GM23338 (cell line): ENCODE measurements at regions not wholly inside any gene's neighbourhood (a gene's known extent, or its start where the extent isn't known, plus 50 kb on each side); places are given as distances from the start of the nearest gene placed in this dataset.

Source experiments
- ATAC-seq: fragments of 200-7000 bp; cut with Tn5 transposase; 3 replicates; pipeline ENCODE4 v1.9.1; 2020
- DNase-seq: peaks from one replicate; pipeline ENCODE4 v3.0.0-alpha.2; 2015; ENCODE audit warnings: low spot score
- H2AFZ ChIP-seq: fragments of 200-600 bp; sonication (generic); 2 replicates; pipeline ENCODE4 v1.8.0; 2016; ENCODE audit warnings: antibody characterized with exemption, mild to moderate bottlenecking, moderate library complexity
- H3F3A ChIP-seq: fragments of 200-600 bp; sonication (generic); replicated peaks from 2 replicates; pipeline ENCODE4 v1.8.0; 2017; ENCODE audit warnings: antibody characterized with exemption, mixed run types, low read depth
- H3K27ac ChIP-seq: fragments of 200-600 bp; sonication (generic); 2 replicates; pipeline ENCODE4 v1.6.1; 2016; ENCODE audit warnings: low read depth
- H3K27me3 ChIP-seq: fragments of 200-600 bp; sonication (generic); 2 replicates; pipeline ENCODE4 v1.8.0; 2016; ENCODE audit warnings: mild to moderate bottlenecking, mixed run types, moderate library complexity; ENCODE audit not compliant: insufficient read depth
- H3K36me3 ChIP-seq: fragments of 200-600 bp; sonication (generic); 2 replicates; pipeline ENCODE4 v1.8.0; 2016; ENCODE audit warnings: mild to moderate bottlenecking; ENCODE audit not compliant: insufficient read depth
- H3K4me1 ChIP-seq: fragments of 200-600 bp; sonication (generic); 2 replicates; pipeline ENCODE4 v1.8.0; 2016; ENCODE audit warnings: mild to moderate bottlenecking, moderate library complexity; ENCODE audit not compliant: insufficient read depth
- H3K4me2 ChIP-seq: fragments of 200-600 bp; sonication (generic); 2 replicates; pipeline ENCODE4 v1.7.1; 2017; ENCODE audit warnings: mixed run types
- H3K4me3 ChIP-seq: fragments of 200-600 bp; sonication (generic); 2 replicates; pipeline ENCODE4 v1.6.1; 2016; ENCODE audit warnings: mixed run types
- H3K79me2 ChIP-seq: fragments of 200-600 bp; sonication (generic); replicated peaks from 2 replicates; pipeline ENCODE4 v1.8.0; 2017; ENCODE audit warnings: mild to moderate bottlenecking; ENCODE audit not compliant: insufficient read depth
- H3K9me2 ChIP-seq: fragments of 200-600 bp; sonication (generic); 2 replicates; pipeline ENCODE4 v1.8.0; 2017; ENCODE audit not compliant: insufficient read depth
- H4K20me1 ChIP-seq: fragments of 200-600 bp; sonication (generic); replicated peaks from 2 replicates; pipeline ENCODE4 v1.8.0; 2017; ENCODE audit warnings: mild to moderate bottlenecking; ENCODE audit not compliant: insufficient read depth
- H3K27ac Mint-ChIP-seq: 2 replicates; pipeline ENCODE4 v1.8.0; 2020; ENCODE audit warnings: inconsistent platforms, mild to moderate bottlenecking, moderate library complexity, mixed read lengths
- H3K27me3 Mint-ChIP-seq: 3 replicates; pipeline ENCODE4 v1.8.0; 2022; ENCODE audit warnings: low read depth, mild to moderate bottlenecking, moderate library complexity, mixed read lengths, inconsistent platforms; ENCODE audit not compliant: insufficient read depth, poor library complexity
- H3K36me3 Mint-ChIP-seq: 3 replicates; pipeline ENCODE4 v1.8.0; 2021; ENCODE audit warnings: low read depth, mild to moderate bottlenecking, inconsistent platforms, moderate library complexity, mixed read lengths
- H3K4me1 Mint-ChIP-seq: 3 replicates; pipeline ENCODE4 v1.8.0; 2020; ENCODE audit warnings: mild to moderate bottlenecking, inconsistent platforms, mixed read lengths
- H3K4me3 Mint-ChIP-seq: 3 replicates; pipeline ENCODE4 v1.8.0; 2021; ENCODE audit warnings: moderate library complexity, mild to moderate bottlenecking, inconsistent platforms, mixed read lengths
- H3K9me3 Mint-ChIP-seq: 3 replicates; pipeline ENCODE4 v1.8.0; 2020; ENCODE audit warnings: moderate library complexity, mild to moderate bottlenecking, inconsistent platforms, mixed read lengths
- CREB1 ChIP-seq: fragments of 250-450 bp; sonication (Bioruptor Pico); IDR thresholded peaks from 2 replicates; pipeline ENCODE4 v1.5.0; 2020; ENCODE audit warnings: low read depth, mild to moderate bottlenecking, moderate library complexity
- EZH2 ChIP-seq: fragments of 200-600 bp; sonication (generic); IDR thresholded peaks from one replicate; pipeline ENCODE4 v1.8.0; 2017; ENCODE audit warnings: antibody characterized with exemption, mild to moderate bottlenecking, low read depth; ENCODE audit not compliant: unreplicated experiment
- EZH2phosphoT487 ChIP-seq: fragments of 200-600 bp; sonication (generic); IDR thresholded peaks from one replicate; pipeline ENCODE4 v1.8.1; 2018; ENCODE audit warnings: antibody characterized with exemption; ENCODE audit not compliant: unreplicated experiment
- JUNB ChIP-seq: IDR thresholded peaks from one replicate; pipeline ENCODE4 v1.6.1; 2016; ENCODE audit warnings: antibody characterized with exemption; ENCODE audit not compliant: unreplicated experiment
- NANOG ChIP-seq: IDR thresholded peaks from 2 replicates; pipeline ENCODE4 v1.6.1; 2016; ENCODE audit warnings: antibody characterized with exemption, borderline replicate concordance
- POLR2AphosphoS5 ChIP-seq: IDR thresholded peaks from 2 replicates; pipeline ENCODE4 v1.6.1; 2016; ENCODE audit warnings: antibody characterized with exemption, low read depth
- STAT1 ChIP-seq: IDR thresholded peaks from one replicate; pipeline ENCODE4 v1.6.1; 2016; ENCODE audit warnings: antibody characterized with exemption; ENCODE audit not compliant: unreplicated experiment
- ZNF114 ChIP-seq: fragments of 250-450 bp; sonication (Bioruptor Pico); IDR thresholded peaks from 2 replicates; pipeline ENCODE4 v1.5.0; 2020; ENCODE audit warnings: mild to moderate bottlenecking, moderate library complexity
- ZNF331 ChIP-seq: fragments of 250-450 bp; sonication (Bioruptor Pico); IDR thresholded peaks from 2 replicates; pipeline ENCODE4 v1.5.0; 2020; ENCODE audit warnings: low read depth, mild to moderate bottlenecking, moderate library complexity
- TF ChIP-seq, protein P1 (sequence below): IDR thresholded peaks from one replicate; pipeline ENCODE4 v1.6.1; 2018; ENCODE audit warnings: antibody characterized with exemption; ENCODE audit not compliant: unreplicated experiment
- TF ChIP-seq, protein P2 (sequence below), 2 experiments: fragments of 200-600 bp in 1 of 2; sonication (generic) in 1 of 2; conservative IDR thresholded peaks; 2 replicates each; pipeline versions ENCODE4 v1.5.1 to v1.6.1; 2016 to 2017; ENCODE audit warnings: antibody characterized with exemption in 2 of 2, low read depth in 2 of 2, mild to moderate bottlenecking in 2 of 2, moderate library complexity in 1 of 2
- TF ChIP-seq, protein P3 (sequence below): IDR thresholded peaks from 2 replicates; pipeline ENCODE4 v1.6.1; 2016; ENCODE audit warnings: antibody characterized with exemption
- TF ChIP-seq, protein P4 (sequence below): fragments of 250-450 bp; sonication (Bioruptor Pico); IDR thresholded peaks from 2 replicates; pipeline ENCODE4 v1.5.0; 2020; ENCODE audit warnings: mild to moderate bottlenecking, moderate library complexity

DNA sequence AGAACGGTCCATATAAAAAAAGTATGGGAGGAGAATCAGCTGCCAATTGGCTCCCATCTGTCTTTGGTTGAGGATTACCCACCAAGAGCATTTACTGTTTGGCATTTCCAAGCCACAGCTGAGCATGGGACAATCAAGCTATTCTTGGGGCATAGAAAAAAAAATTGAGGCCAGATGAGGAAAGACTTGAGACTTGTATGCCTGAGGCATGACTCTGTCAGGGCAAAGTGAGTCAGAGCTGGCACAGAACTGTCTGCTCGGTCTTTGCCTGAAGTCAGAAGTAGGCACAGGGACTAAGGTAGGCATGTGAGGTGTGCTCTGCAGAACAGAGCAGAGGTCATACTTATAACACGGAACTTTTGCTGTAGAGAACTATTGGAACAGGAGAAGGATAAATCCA, 126.5 kb upstream of the CHRM2 start:
- H3K4me3 Mint-ChIP-seq: no peak overlapping the region
- Histone ChIP-seq H3K4me2 (no peak overlapping the region), H2AFZ (no peak overlapping the region), H3K36me3 (no peaks in the 10 kb centered on the region), H3K9me2 (no peaks in the 10 kb centered on the region), H3K27me3 (no peaks in the 10 kb centered on the region), H4K20me1 (no peaks in the 10 kb centered on the region), H3K4me1 (no peaks in the 10 kb centered on the region), H3K27ac (no peak overlapping the region), H3F3A (no peaks in the 10 kb centered on the region), H3K79me2 (no peaks in the 10 kb centered on the region), H3K4me3 (no peak overlapping the region)
- peaks cover 23% of the 10 kb centered on the region for H3K9me3 Mint-ChIP-seq
- TF ChIP-seq NANOG: no peak
- no peak for TF ChIP-seq EZH2
- TF ChIP-seq, protein P1, sequence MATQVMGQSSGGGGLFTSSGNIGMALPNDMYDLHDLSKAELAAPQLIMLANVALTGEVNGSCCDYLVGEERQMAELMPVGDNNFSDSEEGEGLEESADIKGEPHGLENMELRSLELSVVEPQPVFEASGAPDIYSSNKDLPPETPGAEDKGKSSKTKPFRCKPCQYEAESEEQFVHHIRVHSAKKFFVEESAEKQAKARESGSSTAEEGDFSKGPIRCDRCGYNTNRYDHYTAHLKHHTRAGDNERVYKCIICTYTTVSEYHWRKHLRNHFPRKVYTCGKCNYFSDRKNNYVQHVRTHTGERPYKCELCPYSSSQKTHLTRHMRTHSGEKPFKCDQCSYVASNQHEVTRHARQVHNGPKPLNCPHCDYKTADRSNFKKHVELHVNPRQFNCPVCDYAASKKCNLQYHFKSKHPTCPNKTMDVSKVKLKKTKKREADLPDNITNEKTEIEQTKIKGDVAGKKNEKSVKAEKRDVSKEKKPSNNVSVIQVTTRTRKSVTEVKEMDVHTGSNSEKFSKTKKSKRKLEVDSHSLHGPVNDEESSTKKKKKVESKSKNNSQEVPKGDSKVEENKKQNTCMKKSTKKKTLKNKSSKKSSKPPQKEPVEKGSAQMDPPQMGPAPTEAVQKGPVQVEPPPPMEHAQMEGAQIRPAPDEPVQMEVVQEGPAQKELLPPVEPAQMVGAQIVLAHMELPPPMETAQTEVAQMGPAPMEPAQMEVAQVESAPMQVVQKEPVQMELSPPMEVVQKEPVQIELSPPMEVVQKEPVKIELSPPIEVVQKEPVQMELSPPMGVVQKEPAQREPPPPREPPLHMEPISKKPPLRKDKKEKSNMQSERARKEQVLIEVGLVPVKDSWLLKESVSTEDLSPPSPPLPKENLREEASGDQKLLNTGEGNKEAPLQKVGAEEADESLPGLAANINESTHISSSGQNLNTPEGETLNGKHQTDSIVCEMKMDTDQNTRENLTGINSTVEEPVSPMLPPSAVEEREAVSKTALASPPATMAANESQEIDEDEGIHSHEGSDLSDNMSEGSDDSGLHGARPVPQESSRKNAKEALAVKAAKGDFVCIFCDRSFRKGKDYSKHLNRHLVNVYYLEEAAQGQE: no peak
- TF ChIP-seq, protein P2, sequence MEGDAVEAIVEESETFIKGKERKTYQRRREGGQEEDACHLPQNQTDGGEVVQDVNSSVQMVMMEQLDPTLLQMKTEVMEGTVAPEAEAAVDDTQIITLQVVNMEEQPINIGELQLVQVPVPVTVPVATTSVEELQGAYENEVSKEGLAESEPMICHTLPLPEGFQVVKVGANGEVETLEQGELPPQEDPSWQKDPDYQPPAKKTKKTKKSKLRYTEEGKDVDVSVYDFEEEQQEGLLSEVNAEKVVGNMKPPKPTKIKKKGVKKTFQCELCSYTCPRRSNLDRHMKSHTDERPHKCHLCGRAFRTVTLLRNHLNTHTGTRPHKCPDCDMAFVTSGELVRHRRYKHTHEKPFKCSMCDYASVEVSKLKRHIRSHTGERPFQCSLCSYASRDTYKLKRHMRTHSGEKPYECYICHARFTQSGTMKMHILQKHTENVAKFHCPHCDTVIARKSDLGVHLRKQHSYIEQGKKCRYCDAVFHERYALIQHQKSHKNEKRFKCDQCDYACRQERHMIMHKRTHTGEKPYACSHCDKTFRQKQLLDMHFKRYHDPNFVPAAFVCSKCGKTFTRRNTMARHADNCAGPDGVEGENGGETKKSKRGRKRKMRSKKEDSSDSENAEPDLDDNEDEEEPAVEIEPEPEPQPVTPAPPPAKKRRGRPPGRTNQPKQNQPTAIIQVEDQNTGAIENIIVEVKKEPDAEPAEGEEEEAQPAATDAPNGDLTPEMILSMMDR (conservative IDR thresholded peaks at IDR 0.05; ENCODE audit: low read depth in 2 of 2): no peak
- TF ChIP-seq EZH2phosphoT487: no peak
- TF ChIP-seq CREB1 (CRISPR knock-in tag): no peak
- TF ChIP-seq, protein P3, sequence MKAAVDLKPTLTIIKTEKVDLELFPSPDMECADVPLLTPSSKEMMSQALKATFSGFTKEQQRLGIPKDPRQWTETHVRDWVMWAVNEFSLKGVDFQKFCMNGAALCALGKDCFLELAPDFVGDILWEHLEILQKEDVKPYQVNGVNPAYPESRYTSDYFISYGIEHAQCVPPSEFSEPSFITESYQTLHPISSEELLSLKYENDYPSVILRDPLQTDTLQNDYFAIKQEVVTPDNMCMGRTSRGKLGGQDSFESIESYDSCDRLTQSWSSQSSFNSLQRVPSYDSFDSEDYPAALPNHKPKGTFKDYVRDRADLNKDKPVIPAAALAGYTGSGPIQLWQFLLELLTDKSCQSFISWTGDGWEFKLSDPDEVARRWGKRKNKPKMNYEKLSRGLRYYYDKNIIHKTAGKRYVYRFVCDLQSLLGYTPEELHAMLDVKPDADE: no peak
- no peak for TF ChIP-seq POLR2AphosphoS5
- no peak for TF ChIP-seq JUNB
- no peak for TF ChIP-seq ZNF114 (CRISPR knock-in tag)
- TF ChIP-seq ZNF331: no peak
- TF ChIP-seq, protein P4, sequence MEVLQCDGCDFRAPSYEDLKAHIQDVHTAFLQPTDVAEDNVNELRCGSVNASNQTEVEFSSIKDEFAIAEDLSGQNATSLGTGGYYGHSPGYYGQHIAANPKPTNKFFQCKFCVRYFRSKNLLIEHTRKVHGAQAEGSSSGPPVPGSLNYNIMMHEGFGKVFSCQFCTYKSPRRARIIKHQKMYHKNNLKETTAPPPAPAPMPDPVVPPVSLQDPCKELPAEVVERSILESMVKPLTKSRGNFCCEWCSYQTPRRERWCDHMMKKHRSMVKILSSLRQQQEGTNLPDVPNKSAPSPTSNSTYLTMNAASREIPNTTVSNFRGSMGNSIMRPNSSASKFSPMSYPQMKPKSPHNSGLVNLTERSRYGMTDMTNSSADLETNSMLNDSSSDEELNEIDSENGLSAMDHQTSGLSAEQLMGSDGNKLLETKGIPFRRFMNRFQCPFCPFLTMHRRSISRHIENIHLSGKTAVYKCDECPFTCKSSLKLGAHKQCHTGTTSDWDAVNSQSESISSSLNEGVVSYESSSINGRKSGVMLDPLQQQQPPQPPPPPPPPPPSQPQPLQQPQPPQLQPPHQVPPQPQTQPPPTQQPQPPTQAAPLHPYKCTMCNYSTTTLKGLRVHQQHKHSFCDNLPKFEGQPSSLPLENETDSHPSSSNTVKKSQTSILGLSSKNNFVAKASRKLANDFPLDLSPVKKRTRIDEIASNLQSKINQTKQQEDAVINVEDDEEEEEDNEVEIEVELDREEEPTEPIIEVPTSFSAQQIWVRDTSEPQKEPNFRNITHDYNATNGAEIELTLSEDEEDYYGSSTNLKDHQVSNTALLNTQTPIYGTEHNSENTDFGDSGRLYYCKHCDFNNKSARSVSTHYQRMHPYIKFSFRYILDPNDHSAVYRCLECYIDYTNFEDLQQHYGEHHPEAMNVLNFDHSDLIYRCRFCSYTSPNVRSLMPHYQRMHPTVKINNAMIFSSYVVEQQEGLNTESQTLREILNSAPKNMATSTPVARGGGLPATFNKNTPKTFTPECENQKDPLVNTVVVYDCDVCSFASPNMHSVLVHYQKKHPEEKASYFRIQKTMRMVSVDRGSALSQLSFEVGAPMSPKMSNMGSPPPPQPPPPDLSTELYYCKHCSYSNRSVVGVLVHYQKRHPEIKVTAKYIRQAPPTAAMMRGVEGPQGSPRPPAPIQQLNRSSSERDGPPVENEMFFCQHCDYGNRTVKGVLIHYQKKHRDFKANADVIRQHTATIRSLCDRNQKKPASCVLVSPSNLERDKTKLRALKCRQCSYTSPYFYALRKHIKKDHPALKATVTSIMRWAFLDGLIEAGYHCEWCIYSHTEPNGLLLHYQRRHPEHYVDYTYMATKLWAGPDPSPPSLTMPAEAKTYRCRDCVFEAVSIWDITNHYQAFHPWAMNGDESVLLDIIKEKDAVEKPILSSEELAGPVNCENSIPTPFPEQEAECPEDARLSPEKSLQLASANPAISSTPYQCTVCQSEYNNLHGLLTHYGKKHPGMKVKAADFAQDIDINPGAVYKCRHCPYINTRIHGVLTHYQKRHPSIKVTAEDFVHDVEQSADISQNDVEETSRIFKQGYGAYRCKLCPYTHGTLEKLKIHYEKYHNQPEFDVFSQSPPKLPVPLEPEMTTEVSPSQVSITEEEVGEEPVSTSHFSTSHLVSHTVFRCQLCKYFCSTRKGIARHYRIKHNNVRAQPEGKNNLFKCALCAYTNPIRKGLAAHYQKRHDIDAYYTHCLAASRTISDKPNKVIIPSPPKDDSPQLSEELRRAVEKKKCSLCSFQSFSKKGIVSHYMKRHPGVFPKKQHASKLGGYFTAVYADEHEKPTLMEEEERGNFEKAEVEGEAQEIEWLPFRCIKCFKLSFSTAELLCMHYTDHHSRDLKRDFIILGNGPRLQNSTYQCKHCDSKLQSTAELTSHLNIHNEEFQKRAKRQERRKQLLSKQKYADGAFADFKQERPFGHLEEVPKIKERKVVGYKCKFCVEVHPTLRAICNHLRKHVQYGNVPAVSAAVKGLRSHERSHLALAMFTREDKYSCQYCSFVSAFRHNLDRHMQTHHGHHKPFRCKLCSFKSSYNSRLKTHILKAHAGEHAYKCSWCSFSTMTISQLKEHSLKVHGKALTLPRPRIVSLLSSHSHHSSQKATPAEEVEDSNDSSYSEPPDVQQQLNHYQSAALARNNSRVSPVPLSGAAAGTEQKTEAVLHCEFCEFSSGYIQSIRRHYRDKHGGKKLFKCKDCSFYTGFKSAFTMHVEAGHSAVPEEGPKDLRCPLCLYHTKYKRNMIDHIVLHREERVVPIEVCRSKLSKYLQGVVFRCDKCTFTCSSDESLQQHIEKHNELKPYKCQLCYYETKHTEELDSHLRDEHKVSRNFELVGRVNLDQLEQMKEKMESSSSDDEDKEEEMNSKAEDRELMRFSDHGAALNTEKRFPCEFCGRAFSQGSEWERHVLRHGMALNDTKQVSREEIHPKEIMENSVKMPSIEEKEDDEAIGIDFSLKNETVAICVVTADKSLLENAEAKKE (CRISPR knock-in tag): no peak
- no peak for TF ChIP-seq STAT1
- DNase-seq (no peak), ATAC-seq (no peak)
- peaks cover 5% of the 10 kb centered on the region; the same call in 2 of the 3 replicates for H3K4me1 Mint-ChIP-seq
- H3K27me3 Mint-ChIP-seq: peaks cover 2% of the 10 kb centered on the region
- no peak overlapping the region for H3K27ac Mint-ChIP-seq
- H3K36me3 Mint-ChIP-seq: peaks cover 15% of the 10 kb centered on the region
